CD14-positive monocyte (primary cell): ENCODE measurements at regions not wholly inside any gene's neighbourhood (a gene's known extent, or its start where the extent isn't known, plus 50 kb on each side); places are given as distances from the start of the nearest gene placed in this dataset.

ENCODE experiments used
- DNase-seq, 3 donors: peaks; one replicate each; pipeline ENCODE4 v3.0.0-alpha.2; 2011 to 2022
- H2AFZ ChIP-seq: 2 replicates; pipeline ENCODE4 v1.6.0; 2012; ENCODE audit warnings: mild to moderate bottlenecking, low read depth, low read length, inconsistent platforms; ENCODE audit not compliant: insufficient read depth, poor library complexity, severe bottlenecking
- H3K27ac ChIP-seq, 2 donors: 1 replicate in 1 of 2; 2 replicates in 1 of 2; pipeline ENCODE4 v1.5.1; 2012 to 2013; ENCODE audit warnings: low read length in 2 of 2, control low read depth in 1 of 2, inconsistent platforms in 1 of 2, low read depth in 1 of 2, mild to moderate bottlenecking in 1 of 2
- H3K27me3 ChIP-seq, 2 donors: one replicate each; pipeline versions ENCODE4 v1.6.0 to v1.6.1; 2011 to 2013; ENCODE audit warnings: low read length in 2 of 2; ENCODE audit not compliant: control insufficient read depth in 2 of 2, insufficient read depth in 2 of 2
- H3K36me3 ChIP-seq, 2 donors: replicated peaks in 1 of 2; 1 replicate in 1 of 2; 2 replicates in 1 of 2; pipeline versions ENCODE4 v1.5.1 to v1.6.1; 2012 to 2013; ENCODE audit warnings: low read length in 2 of 2, control low read depth in 1 of 2, inconsistent platforms in 1 of 2, mild to moderate bottlenecking in 1 of 2; ENCODE audit not compliant: insufficient read depth in 2 of 2, control insufficient read depth in 1 of 2
- H3K4me1 ChIP-seq, 2 donors: 1 replicate in 1 of 2; 2 replicates in 1 of 2; pipeline versions ENCODE4 v1.5.1 to v1.6.1; 2012 to 2013; ENCODE audit warnings: low read length in 2 of 2, control low read depth in 1 of 2, inconsistent platforms in 1 of 2, mild to moderate bottlenecking in 1 of 2, moderate library complexity in 1 of 2; ENCODE audit not compliant: insufficient read depth in 2 of 2, control insufficient read depth in 1 of 2
- H3K4me2 ChIP-seq: replicated peaks from 2 replicates; pipeline ENCODE3; 2012; ENCODE audit warnings: low read length, moderate library complexity, mild to moderate bottlenecking; ENCODE audit not compliant: poor library complexity, severe bottlenecking; ENCODE audit errors: extremely low read depth
- H3K4me3 ChIP-seq, 3 experiments: fragments of 200-600 bp in 1 of 3; sonication (generic) in 1 of 3; replicated peaks in 1 of 3; 1 replicate in 2 of 3; 2 replicates in 1 of 3; pipeline ENCODE4 v1.5.1; 2011 to 2013; ENCODE audit warnings: low read length in 3 of 3, mild to moderate bottlenecking in 3 of 3, control low read depth in 2 of 3, low read depth in 2 of 3, inconsistent platforms in 1 of 3, moderate library complexity in 1 of 3
- H3K79me2 ChIP-seq: 2 replicates; pipeline ENCODE4 v1.6.0; 2012; ENCODE audit warnings: mild to moderate bottlenecking, control low read depth, inconsistent platforms, low read length, moderate library complexity; ENCODE audit not compliant: insufficient read depth
- H3K9ac ChIP-seq: 2 replicates; pipeline ENCODE4 v1.6.0; 2017; ENCODE audit warnings: low read length, mild to moderate bottlenecking; ENCODE audit not compliant: insufficient read depth, poor library complexity, severe bottlenecking
- H3K9me3 ChIP-seq, 2 donors: replicated peaks in 1 of 2; 1 replicate in 1 of 2; 2 replicates in 1 of 2; pipeline versions ENCODE4 v1.5.1 to v1.6.1; 2012 to 2013; ENCODE audit warnings: low read length in 2 of 2, control low read depth in 1 of 2; ENCODE audit not compliant: control insufficient read depth in 1 of 2, insufficient read depth in 1 of 2
- H4K20me1 ChIP-seq: 2 replicates; pipeline ENCODE4 v1.6.0; 2012; ENCODE audit warnings: mild to moderate bottlenecking, low read length, control low read depth, moderate library complexity; ENCODE audit not compliant: insufficient read depth
- H3K27ac Mint-ChIP-seq, 7 donors: one replicate each; pipeline ENCODE4 v1.8.0; 2020; ENCODE audit warnings: mild to moderate bottlenecking in 7 of 7, mixed read lengths in 7 of 7, moderate library complexity in 6 of 7, inconsistent platforms in 2 of 7
- H3K27me3 Mint-ChIP-seq, 3 donors: one replicate each; pipeline ENCODE4 v1.8.0; 2021 to 2022; ENCODE audit warnings: low read depth in 3 of 3, mild to moderate bottlenecking in 3 of 3, mixed read lengths in 3 of 3, moderate library complexity in 3 of 3, inconsistent platforms in 1 of 3
- H3K36me3 Mint-ChIP-seq, 2 donors: one replicate each; pipeline ENCODE4 v1.8.0; 2020; ENCODE audit warnings: mixed read lengths in 2 of 2, inconsistent platforms in 1 of 2, mild to moderate bottlenecking in 1 of 2
- H3K4me1 Mint-ChIP-seq: one replicate; pipeline ENCODE4 v1.8.0; 2020; ENCODE audit warnings: mild to moderate bottlenecking, mixed read lengths
- H3K4me3 Mint-ChIP-seq, 2 donors: one replicate each; pipeline ENCODE4 v1.8.0; 2020; ENCODE audit warnings: mild to moderate bottlenecking in 2 of 2, mixed read lengths in 2 of 2, moderate library complexity in 1 of 2
- H3K9me3 Mint-ChIP-seq, 7 donors: one replicate each; pipeline ENCODE4 v1.8.0; 2020 to 2022; ENCODE audit warnings: mixed read lengths in 7 of 7, mild to moderate bottlenecking in 6 of 7, moderate library complexity in 6 of 7, inconsistent platforms in 2 of 7
- CTCF ChIP-seq: fragments of 200-600 bp; IDR thresholded peaks from one replicate; pipeline ENCODE4 v1.8.0; 2022; ENCODE audit warnings: antibody characterized with exemption, mild to moderate bottlenecking
- WGBS: methylation state at CpG from one replicate; pipeline ENCODE4 v1.1.5; 2013; ENCODE audit warnings: missing lambda C conversion rate; ENCODE audit not compliant: insufficient coverage; 5-methylcytosine and 5-hydroxymethylcytosine counted together
- intact Hi-C, 2 donors: fragments of 100-400 bp; cut with micrococcal nuclease; formaldehyde crosslinking; loops; one replicate each; pipeline versions ENCODE4 v1.15.0 to v1.15.1; 2023

GRCh38 chr4:156654410-156654809 is 317.2 kb downstream of the PDGFC start:
- no peak overlapping the region for H3K4me3 Mint-ChIP-seq
- H3K4me1 ChIP-seq = no peaks in the 10 kb centered on the region
- no peak overlapping the region for H3K4me3 ChIP-seq
- H3K36me3 ChIP-seq = no peaks in the 10 kb centered on the region
- no peak overlapping the region for H3K27ac Mint-ChIP-seq
- no peak overlapping the region for H2AFZ ChIP-seq
- no peak overlapping the region for H3K9ac ChIP-seq
- no peaks in the 10 kb centered on the region for H3K4me1 Mint-ChIP-seq
- H3K36me3 Mint-ChIP-seq = no peaks in the 10 kb centered on the region
- TF ChIP-seq CTCF = no peak
- no peaks in the 10 kb centered on the region for H3K27me3 ChIP-seq
- H3K9me3 ChIP-seq = peaks cover 5 to 8% of the 10 kb centered on the region in 2 donors
- intact Hi-C loops = no loop called here
- H3K4me2 ChIP-seq = no peak overlapping the region
- H4K20me1 ChIP-seq = no peaks in the 10 kb centered on the region
- no peaks in the 10 kb centered on the region for H3K27me3 Mint-ChIP-seq
- no peaks in the 10 kb centered on the region for H3K79me2 ChIP-seq
- no peak overlapping the region for H3K27ac ChIP-seq
- peaks cover 0 to 12% (median 7%) of the 10 kb centered on the region in 7 donors for H3K9me3 Mint-ChIP-seq
- DNase-seq = no peak
- 82% methylated on average over 2 of the region's 5 CpGs for WGBS

- H3K36me3 ChIP-seq = no peaks in the 10 kb centered on the region
- Mint-ChIP-seq H3K27me3 (no peaks in the 10 kb centered on the region), H3K9me3 (peaks cover 0 to 4% (median 0%) of the 10 kb centered on the region in 7 donors), H3K27ac (no peak overlapping the region), H3K4me3 (no peak overlapping the region), H3K36me3 (no peaks in the 10 kb centered on the region), H3K4me1 (no peaks in the 10 kb centered on the region)
- no peaks in the 10 kb centered on the region for H4K20me1 ChIP-seq
- H3K9me3 ChIP-seq = no peaks in the 10 kb centered on the region
- H3K4me3 ChIP-seq = no peak overlapping the region
- no peak overlapping the region for H3K4me2 ChIP-seq
- no peaks in the 10 kb centered on the region for H3K4me1 ChIP-seq
- H3K79me2 ChIP-seq = no peaks in the 10 kb centered on the region
- DNase-seq = no peak
- no peaks in the 10 kb centered on the region for H3K27me3 ChIP-seq
- intact Hi-C loops = no loop called here
- no peak for TF ChIP-seq CTCF
- H2AFZ ChIP-seq = no peak overlapping the region
- H3K9ac ChIP-seq = no peak overlapping the region
- no peak overlapping the region for H3K27ac ChIP-seq
These were observed 327.8 kb downstream of the PDGFC start for GRCh38 chr4:156643826-156644225.
